DMS153 treated with DMSO at 0.1 percent for 48 hours (cell line): ENCODE measurements at regions not wholly inside any gene's neighbourhood (a gene's known extent, or its start where the extent isn't known, plus 50 kb on each side); places are given as distances from the start of the nearest gene placed in this dataset.
A peak's percentile ranks its signal among the peaks of the same experiment; 100 is the strongest.
"Not testable (repeated sequence)": the region's sequence is repeated elsewhere in the genome, so short reads cannot be mapped to it uniquely, and the experiment has no call there.

Experiments used
- DNase-seq: peaks from one replicate; lab custom pipeline; 2025; ENCODE audit not compliant: unreplicated experiment; lab: John Stamatoyannopoulos, UW

DNA sequence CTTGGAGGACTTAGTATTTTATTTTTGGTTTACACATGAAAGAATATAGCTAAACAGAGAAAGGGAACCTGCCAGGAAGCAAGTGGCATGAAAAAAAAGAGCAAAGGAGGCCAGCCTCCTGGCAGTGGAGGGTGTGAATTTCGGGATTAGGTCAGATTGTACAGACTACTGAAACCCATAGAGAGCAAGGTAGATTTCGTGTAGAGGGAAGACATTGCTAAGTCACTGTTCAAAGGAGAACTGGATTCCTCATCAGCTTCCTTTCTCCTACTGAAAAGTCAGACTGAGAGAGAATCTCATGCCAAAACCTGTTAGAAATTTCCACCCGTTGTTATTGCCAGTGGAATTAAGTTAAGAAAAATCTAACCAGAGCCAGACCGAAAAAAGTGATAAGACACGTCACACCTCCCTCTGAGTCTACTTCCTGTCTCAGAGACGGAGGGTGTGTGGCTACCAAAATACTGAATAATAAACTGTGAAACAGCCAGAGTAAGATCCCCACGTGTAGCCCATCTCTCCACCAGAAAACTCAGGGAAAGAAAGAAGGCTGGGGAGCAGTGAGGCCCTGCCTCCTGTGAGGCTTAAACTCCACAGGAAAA is 118.8 kb downstream of the SKIDA1 start:
- no peak for DNase-seq

DNA sequence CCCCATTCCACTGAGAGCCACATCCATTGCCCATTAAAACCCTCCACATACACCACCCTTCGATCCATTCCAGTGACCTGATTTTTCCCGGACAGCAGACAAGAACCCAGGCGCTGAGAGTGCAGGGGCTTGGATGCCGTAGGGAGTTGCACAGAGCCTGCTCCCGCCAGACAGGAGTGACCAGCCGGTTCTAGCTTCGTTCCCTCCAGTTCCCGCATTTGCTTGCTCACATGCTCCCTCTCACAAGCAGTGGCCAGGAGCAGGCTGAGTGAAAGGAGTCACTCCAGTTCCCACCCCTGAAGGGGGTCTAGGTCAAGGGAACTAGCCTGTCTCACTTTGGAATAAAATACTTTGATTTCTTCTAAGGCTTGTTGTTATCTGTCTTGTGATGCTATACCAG is 119.5 kb downstream of the SKIDA1 start:
- DNase-seq, result no peak

DNA sequence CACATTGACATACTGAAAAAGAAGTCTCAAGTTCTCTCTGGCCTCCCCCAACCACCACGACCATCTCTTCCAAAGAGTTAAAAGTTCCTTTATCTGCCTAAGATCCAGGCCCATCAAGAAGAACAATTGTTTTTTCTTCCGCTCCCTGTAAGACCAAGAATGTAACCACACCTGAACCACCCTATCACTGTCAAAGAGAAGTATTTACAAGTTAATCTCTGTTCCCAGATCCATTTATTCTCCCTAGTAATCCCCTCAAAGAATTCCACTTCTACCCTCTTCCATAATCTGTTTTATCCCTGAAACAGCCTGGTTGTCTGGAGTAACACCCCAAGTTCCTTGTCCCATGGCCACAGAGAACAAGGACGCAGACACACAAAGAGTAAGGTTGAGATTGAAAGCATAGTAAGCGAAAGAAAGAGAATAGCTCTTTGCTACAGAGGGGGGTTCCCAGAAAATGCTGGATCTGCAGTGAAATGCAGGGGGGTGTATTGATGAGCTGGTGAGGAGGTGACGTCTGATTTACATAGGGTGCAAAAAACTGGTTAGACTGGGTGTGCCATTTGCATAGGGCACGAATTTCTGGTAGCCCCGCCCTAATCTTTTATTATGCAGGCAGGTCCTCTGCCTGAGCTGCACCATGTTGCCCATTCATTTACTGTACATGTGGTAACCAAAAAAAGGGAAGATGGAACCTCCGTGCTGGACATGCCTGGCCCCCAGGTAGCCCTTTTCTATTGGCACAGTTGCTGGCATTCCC is 122.0 kb downstream of the SKIDA1 start:
- DNase-seq, result no peak

DNA sequence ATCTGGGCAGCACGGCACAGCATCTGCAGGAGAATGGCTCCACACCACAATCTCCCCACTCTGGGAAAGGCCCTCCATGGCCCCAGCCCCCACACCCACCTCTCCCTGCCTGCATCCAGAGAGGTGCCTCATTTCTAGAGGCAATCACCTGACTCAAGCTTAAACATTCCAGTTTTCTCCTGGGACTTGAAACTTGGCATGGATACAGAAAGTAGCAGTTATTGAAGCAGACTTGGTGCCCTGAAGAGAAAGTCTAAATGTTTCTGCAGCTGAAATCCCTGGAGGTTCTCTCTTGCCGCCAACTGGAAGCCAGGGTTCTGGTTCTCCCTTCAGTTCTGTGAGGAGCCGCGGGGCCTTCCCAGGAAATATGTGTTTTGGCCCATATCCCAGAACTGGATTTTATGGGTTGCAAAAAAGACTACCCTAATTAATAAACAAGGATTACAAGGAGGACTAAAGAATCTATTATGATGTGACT is 122.8 kb downstream of the SKIDA1 start:
- no peak for DNase-seq

DNA sequence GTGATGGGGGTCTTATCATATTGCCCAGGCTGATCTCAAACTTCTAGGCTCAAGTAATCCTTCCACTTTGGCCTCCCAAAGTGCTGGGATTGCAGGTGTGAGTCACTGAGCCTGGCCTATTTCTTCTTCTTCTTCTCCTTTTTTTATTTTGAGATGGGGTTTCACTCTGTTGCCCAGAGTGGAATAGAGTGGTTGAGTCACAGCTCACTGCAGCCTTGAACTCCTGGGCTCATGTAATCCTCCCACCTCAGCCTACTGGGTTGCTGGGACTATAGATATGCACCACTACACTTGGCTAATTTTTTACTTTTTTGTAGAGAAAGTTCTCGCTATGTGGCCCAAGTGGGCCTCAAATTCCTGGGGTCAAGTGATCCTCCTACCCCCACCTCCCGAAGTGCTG is 124.3 kb downstream of the SKIDA1 start:
- DNase-seq, result no peak

DNA sequence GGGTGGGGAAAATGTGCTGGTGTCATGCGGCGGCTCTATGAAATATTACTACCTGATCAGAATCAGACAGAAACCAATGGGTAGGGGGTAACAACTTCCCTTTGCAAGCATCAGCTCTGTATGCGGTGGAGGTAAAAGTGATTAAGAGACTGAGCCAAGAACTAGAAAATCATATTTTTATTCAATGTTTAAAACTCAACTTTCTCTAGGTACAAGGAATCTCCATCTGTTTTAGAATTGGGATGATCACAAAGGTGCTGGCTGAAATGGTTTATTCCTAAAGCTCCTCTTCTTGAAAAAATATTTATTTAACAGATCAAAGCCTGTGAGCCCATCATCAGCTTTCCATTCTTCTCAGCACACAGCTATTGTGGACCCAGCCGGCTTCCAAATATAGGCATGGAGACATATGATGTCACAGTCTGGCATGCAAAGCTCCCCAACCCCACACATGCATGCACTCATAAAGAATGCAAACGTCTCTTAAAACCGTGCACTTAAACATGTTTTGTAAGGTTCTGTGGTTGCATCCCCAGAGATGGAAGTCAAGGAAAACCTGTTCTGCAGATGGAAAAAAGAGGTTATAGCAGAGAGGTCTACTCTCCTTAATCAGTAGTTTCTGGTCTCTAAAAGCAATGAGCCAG is 126.0 kb downstream of the SKIDA1 start:
- peak; percentile 14 for DNase-seq

DNA sequence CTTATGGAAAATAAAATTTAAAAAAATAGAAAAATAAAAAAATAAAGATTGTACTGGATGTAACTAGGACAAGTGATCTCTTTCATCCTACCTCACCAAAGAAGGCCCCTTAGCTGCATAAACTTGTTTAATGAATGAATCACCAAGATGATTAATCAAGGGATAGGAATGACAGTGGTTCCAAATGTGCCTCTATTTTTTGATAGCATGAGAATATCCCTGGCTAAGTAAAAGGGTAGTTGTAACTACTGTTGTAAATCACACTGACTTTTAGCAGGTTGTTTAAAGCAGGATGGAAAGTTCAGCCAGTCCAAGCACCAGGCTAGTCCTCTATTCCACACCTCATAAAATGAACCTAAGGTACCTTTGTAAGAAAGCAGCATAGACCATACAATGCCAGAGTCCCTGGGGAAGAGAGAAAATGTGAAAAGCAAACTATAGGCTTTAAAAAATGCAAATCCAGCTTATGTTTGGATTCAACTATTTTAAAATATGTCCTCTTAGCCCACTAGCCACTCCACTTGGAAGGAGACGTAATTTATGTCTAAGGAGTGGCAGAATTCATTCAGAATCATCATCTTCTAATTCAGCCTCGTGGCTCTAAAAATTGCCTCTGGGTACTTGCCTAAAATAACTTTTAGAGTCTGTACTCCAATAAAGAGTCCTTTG is 126.8 kb downstream of the SKIDA1 start:
- DNase-seq, result no peak

DNA sequence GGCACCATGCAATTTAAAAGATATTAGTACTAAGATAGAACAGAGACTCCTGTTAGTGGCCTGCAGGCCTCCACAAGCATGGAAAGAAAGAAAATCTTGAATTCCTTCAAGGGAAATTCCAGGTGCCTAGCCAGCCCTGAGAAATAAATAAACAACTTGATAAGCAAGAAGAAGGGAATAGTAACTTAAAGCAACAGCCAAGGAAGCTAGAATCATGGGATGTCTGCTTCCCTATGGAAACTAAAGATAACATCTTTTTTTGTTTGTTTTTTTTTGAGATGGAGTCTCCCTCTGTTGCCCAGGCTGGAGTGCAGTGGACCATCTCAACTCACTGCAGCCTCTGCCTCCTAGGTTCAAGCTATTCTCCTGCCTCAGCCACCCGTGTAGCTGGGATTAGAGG is 128.6 kb downstream of the SKIDA1 start:
- DNase-seq, result no peak

DNA sequence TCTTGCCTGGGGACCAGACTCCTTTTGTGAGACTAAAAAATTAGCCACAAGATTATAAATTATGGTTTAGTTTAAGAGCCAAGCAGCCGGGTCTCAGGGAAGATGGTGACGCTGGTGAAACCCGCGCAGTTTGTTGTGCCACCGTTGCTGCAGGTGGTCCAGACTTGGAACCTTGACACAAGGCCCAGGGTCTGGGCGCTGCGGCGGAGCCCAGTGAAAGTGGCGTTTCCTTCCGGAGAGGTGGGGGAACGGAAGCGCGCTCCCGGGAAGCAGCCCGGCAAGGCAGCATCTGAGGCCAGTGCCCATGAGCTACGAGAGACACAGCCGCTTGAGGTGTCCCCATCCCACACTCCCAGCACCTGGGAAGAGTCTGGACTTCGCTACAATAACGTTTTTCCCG is 131.6 kb downstream of the SKIDA1 start:
- no peak for DNase-seq

DNA sequence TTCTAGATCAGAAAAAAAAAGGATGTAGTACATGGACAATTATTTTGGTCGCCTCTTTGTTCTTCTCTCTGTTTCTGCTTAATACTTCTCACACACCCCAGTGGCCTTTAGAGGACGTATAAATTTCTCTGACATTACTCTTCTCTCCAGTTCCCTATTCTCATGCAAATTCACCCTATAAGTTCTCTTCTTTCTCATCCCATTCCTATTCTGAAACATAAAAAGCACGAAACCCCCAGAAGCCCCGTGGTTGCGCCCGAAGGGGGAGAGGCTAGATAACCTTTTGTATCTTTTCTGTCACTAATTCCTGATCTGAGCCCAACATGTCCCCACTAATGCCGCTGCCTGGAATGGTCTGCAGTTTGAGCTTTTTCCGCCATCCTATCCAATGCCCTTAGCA is 136.9 kb downstream of the SKIDA1 start:
- DNase-seq, result no peak

DNA sequence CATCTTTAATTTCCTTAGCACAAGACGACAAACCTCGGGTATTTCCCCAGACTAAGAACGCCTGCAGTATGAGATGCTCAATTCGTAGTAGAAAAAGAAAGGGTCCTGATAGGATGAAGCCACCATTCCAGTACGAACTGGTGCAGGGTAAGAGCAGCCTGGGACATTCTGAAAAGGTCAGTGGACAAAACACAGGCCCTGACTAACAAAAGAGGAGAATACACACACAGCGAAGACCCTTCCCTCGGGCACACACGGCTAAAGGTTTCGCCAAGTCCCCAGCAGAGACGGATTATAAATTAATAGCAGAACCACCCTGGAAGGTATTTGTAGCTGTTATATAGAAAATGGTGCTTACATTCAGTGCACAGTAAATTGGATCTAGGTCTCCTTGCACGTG is 137.6 kb downstream of the SKIDA1 start:
- DNase-seq, result no peak

DNA sequence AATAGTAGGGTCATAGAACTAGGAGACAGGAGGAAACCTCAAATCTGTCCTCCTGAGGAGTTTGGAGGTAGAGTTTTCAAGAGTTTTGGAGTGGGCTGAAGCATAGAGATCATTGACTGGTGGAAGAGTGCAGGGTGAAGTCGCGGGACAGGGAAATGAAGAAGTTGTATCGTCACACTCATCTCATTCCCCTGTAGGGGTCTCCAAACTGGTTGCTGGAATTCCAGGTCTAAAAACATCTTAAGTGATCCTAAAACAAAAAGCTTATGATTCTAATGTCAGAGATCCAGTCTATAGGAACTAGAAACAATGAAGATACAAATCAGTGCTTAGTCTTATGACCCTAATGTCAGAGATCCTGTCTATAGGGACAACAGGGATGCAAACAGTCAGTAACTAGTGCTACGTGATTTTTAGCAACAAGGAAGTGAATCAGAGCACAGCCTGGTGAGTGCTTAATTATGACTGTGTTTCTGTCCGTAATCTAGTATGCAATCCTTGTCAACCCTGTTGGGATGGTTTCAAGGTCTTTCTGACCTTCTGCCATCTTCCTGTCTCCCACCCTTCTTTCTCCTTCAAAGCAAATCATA is 139.4 kb downstream of the SKIDA1 start:
- DNase-seq, result no peak

DNA sequence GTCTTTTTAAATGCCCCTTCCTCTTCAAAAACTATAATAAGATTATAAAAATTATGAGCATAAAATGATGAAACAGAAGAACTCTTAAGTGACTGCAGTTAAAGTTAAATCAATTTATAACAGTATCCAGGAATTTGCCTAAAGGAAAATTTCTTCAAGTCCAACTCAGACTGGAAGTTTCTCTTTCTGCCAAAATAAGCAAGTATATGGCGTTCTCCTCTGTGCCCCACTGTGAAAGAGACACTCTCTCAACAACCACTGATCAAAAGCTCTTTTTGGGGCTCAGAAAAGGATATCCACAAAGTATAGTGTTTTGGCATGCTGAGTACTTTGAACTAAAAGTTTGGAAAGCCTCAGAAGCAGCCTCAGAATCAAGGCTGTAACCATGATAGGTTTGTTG is 139.9 kb downstream of the SKIDA1 start:
- no peak for DNase-seq

DNA sequence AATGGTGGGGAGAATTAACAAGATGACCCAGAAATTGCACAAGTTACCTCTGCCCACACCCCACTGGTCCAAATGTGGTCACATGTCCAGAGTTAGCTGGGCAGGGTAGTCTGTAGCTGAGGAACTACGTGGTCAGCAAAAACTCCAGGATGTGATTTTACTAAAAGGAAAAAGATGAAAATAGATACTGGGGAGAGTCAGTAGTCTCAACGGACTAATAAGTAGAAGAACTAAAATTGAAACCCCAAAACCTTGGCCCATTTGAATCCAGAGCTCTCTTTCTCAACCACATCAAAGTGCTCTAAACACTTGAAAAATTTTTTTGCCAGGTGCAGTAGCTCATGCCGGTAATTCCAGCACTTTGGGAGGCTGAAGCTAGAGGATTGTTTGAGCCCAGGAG is 146.3 kb downstream of the SKIDA1 start:
- DNase-seq, result no peak

DNA sequence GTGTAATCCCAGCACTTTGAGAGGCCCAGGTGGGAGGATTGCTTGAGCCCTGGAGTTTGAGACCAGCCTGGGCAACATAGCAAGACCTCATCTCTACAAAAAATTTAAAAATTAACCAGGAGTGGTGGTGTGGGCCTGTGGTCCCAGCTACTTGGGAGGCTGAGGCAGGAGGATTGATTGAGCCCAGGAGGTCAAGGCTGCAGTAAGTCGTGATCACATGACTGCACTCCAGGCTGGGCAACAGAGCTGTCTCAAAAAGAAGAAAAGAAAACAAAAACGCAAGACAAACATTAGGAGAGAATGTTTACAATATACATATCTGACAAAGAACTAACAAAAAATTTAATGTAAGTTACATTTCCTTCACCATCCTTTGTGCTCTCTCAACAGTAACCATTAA is 150.2 kb downstream of the SKIDA1 start:
- DNase-seq, result not testable (repeated sequence)

DNA sequence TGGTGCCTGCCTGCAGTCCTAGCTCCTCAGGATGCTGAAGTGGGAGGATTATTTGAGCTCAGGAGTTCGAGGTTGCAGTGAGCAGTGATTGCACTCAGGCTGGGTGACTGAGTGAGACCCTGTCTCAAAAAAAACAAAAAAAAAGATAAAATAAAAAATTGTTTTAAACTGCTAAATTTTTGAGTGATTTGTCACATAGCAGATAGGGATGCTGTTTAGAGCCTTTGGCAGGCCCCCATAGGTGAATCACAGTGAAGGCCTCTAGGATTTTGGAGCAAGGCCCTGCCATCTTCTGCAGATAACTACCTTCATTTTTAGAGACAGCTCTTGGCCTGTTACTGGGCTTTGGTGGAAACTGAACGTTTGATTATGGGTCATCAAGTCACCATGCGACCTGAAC is 151.6 kb downstream of the SKIDA1 start:
- not testable (repeated sequence) for DNase-seq

DNA sequence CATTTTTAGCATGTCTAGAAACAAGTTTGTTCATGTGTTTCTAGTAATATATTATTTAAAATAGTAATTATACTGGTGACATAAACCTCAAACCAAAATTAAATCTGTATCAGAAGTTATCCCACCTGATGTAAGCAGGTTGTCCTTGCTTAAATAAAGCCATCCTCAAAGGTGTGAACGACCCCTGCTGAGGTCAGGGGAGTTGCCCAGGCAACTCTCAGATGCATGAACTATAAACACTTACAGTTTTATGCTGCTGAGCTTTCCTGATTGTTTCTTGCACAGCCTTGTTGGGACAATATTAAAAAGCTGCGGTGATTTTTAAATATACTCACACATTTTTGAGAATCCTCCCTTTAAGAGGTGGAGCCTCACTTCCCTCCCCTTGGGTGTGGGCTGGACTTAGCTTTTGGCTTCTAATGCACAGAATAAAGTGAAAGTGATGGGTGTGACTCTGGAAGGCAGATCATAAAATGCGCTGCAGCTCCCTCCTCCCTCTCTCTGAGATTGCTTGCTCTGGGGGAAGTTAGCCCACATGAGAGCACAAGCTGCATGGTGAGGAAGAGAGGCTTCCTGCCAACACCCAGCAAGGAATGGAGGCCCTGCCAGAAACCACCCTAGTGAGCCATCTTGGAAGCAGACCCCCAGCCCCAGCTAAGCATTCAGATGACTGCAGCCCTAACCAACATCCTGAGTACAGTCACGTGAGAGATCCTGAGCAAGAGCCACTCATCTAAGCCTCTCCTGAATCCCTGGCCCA is 152.7 kb downstream of the SKIDA1 start:
- DNase-seq, result peak; percentile 12

DNA sequence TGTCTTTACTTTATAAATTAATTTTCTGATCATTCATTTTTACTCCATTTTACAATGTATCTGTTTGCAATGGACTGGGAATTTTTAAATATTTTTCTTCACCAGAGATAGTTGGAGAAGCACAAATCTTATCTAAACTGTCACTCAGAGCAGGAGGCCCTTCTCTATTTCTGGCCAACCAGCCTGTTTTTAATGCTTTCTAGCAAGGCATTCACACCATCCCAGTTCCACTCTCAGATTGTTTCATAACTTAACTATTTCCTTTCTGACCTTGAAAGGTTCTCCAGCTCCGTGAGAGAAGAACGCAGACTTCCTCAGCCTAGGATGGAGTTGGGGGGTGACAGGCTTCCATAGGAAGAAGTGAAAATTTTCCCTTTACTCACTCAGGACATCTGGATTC is 155.8 kb downstream of the SKIDA1 start:
- no peak for DNase-seq

DNA sequence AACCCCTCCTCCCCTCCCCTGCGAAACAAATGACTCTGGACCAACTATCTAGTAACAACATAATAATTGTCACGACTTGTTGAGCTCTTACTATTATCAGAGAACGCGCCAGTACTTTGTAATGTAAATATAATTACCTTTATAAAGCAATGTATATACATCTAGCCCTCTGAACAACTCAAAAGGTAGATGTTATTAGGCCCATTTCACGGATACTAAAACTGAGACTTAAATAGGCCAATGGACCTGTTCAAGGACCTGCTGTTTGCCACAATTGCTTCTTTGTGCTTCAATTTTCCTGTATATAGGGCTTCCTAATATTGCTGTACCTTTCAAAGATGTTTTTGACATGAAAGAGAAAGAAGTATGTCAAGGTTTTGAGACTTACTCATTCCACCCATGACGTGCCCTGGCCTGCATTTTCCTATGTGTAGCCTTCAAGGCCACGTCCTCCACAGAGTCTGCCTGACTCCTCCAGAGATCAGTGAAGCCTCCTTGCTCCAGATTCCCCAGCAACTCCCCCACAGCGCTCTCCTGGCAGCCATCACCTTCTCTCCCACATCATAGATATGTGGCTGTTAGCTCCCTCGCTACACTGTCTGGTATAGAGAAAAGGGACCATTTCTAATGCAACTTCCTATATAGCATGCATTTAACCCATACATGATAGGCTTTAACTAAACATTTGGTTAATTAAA is 156.6 kb downstream of the SKIDA1 start:
- DNase-seq, result no peak

DNA sequence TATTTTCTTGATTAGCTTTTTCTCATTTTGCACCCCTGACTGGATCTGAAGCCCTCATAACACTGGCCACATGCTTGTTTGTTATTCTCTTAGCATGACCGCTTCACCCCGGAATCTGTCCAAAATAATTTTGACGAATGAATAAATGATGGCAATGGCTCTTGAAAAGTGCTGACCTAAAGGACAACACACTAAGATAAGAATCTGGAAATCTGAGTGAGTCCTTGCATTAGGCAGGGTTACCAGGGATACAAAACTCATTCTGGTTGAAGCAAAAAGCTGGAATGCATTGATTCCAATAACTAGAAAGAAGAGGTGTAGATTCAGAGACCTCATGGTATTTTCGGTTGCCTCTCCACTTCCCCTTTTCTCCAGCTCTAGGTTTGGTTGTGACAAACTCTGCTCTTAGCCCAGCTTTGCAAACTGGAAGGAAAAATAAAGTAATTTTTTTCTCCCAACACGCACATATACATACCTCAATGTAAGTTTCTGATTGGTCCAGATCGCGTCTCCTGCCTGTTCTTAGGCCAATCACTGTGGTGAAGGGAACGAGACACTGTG is 157.4 kb downstream of the SKIDA1 start:
- DNase-seq, result no peak
